Fibroblast of skin of right quadriceps (primary cell): ENCODE measurements at regions not wholly inside any gene's neighbourhood (a gene's known extent, or its start where the extent isn't known, plus 50 kb on each side); places are given as distances from the start of the nearest gene placed in this dataset.

Experiments used
- DNase-seq: peaks from one replicate; pipeline ENCODE4 v3.0.0-alpha.2; 2013

- DNase-seq: no peak
These were observed 139.0 kb upstream of the GAS1 start for GRCh38 chr9:87086221-87086818.

- DNase-seq: no peak
These were observed 139.9 kb upstream of the GAS1 start for GRCh38 chr9:87087197-87087596.

- DNase-seq: no peak
These were observed 140.9 kb upstream of the GAS1 start for GRCh38 chr9:87088192-87088591.

GRCh38 chr9:87088621-87089365, 141.5 kb upstream of the GAS1 start:
- DNase-seq: no peak

- DNase-seq: no peak
These were observed 142.2 kb upstream of the GAS1 start for GRCh38 chr9:87089506-87089905.

GRCh38 chr9:87089929-87090328, 142.6 kb upstream of the GAS1 start:
- DNase-seq: no peak

GRCh38 chr9:87093777-87094176, 146.5 kb upstream of the GAS1 start:
- no peak for DNase-seq

- no peak for DNase-seq
These were observed 148.6 kb upstream of the GAS1 start for GRCh38 chr9:87095951-87096350.

GRCh38 chr9:87096506-87096905, 149.2 kb upstream of the GAS1 start:
- DNase-seq: no peak

GRCh38 chr9:87097238-87097637, 149.9 kb upstream of the GAS1 start:
- DNase-seq: no peak

GRCh38 chr9:87099407-87099806, 152.1 kb upstream of the GAS1 start:
- DNase-seq: no peak

- no peak for DNase-seq
These were observed 152.7 kb upstream of the GAS1 start for GRCh38 chr9:87100001-87100400.

GRCh38 chr9:87102126-87102525, 154.8 kb upstream of the GAS1 start:
- DNase-seq: no peak

- peak; percentile 61 for DNase-seq
These were observed 159.8 kb upstream of the GAS1 start for GRCh38 chr9:87107072-87107471.

GRCh38 chr9:87108661-87109060, 161.4 kb upstream of the GAS1 start:
- no peak for DNase-seq

GRCh38 chr9:87109231-87109631, 161.9 kb upstream of the GAS1 start:
- DNase-seq: peak; percentile 64

- peak; percentile 90 for DNase-seq
These were observed 162.5 kb upstream of the GAS1 start for GRCh38 chr9:87109851-87110250.

- DNase-seq: no peak
These were observed 163.7 kb upstream of the GAS1 start for GRCh38 chr9:87111010-87111409.

GRCh38 chr9:87112656-87113055, 165.3 kb upstream of the GAS1 start:
- DNase-seq: peak; percentile 97

- DNase-seq: peak; percentile 48
These were observed 166.6 kb upstream of the GAS1 start for GRCh38 chr9:87113874-87114273.

GRCh38 chr9:87115785-87116184, 168.5 kb upstream of the GAS1 start:
- DNase-seq: no peak

- no peak for DNase-seq
These were observed 169.2 kb upstream of the GAS1 start for GRCh38 chr9:87116492-87116891.

GRCh38 chr9:87118594-87118993, 171.3 kb upstream of the GAS1 start:
- no peak for DNase-seq

- peak; percentile 95 for DNase-seq
These were observed 172.1 kb upstream of the GAS1 start for GRCh38 chr9:87119328-87119881.

GRCh38 chr9:87120610-87121009, 173.3 kb upstream of the GAS1 start:
- DNase-seq: no peak
